HG02885 (cell line): ENCODE measurements at regions not wholly inside any gene's neighbourhood (a gene's known extent, or its start where the extent isn't known, plus 50 kb on each side); places are given as distances from the start of the nearest gene placed in this dataset.

Experiments
- ATAC-seq: cut with Tn5 transposase; IDR thresholded peaks from one replicate; pipeline ENCODE4 v1.9.1; 2021; ENCODE audit warnings: mild to moderate bottlenecking; ENCODE audit not compliant: unreplicated experiment, poor library complexity

- ATAC-seq, result no peak
Measured at GRCh38 chr10:4775808-4776207, 50.2 kb upstream of the AKR1E2 start.

DNA sequence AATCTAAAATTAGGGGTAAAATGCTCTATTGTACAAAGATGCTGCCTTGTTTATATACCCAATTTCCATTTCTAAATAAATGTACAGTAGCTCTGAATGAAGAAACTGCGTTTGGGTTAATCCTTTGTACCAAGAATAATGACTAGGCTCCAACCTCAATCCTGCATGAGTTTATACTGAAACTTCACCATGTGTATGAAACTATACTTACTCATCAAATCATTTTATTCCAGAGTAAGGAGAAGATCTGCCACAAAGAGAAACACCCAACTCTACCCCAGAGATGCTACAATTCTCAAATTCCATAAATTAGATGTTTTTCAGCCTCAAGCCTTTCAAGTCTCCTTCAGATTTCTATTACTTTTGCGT lies 53.8 kb upstream of the AKR1E2 start:
- ATAC-seq, result no peak

DNA sequence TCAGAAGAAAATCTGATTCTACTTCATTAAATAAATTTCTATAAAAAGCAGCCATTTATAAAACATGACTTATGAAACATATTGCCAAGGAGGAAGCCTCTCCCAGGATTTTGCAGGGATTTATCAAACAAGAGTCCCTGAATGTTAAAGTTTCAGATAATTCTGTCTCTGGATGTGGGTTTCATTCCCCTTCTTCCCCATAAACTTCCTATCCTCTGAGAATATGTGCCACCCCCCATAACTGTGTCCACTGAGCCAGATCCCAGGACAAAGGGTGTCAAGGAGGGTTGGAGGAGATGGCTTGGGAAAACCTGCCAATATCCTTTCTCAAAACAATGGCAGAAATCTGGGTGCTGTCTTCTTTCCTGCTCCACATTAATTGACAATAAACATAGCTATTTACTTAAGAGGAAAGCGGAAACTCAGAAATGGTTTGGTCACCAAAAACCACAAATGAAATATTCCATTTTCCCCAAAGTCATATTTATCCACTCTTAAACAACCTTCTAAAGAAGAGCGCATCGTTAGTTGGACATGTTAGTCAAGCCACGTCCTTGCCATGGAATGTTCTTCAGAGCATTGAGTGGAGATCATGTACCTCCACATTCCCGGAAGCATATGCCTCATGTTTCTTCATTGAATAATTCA lies 54.3 kb upstream of the AKR1E2 start:
- ATAC-seq, result no peak

DNA sequence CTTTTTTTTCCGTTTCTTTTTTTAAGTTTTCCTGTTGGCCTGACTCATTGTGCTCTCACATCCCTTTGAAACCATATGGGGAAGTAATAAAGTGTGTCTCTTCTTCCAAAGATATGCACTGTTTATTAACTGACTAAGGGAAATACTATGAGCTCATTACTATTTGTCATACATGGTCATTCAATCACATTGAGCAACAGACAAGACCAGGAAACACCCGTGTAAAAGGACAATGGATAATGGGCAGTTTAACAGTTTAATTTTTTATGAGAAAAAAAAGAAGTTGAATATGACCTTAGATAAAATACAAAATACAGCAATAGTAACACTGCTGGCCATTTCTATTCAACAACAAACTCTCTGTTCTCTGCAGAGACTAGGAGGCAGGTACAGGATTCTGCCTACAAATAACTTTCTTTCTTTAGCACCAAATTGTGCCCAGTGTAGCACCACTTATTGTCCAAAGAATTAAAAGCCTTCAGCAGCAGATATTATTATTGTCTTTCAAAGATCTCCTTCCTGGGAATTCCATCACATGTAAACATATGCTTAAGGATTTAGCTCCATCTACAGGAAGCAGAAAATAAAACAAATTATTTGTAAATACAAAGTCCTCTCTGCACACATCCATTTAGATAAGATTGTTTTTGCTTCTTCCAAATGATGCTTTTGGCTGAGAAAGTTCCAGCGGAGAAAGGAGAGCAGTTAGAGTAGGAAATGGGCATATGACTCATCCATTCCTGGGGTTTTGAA lies 55.0 kb upstream of the AKR1E2 start:
- ATAC-seq, result no peak

- ATAC-seq, result no peak
Measured at GRCh38 chr10:4768416-4768815, 57.6 kb upstream of the AKR1E2 start.

- ATAC-seq, result no peak
Measured at GRCh38 chr10:4767033-4767814, 58.8 kb upstream of the AKR1E2 start.

DNA sequence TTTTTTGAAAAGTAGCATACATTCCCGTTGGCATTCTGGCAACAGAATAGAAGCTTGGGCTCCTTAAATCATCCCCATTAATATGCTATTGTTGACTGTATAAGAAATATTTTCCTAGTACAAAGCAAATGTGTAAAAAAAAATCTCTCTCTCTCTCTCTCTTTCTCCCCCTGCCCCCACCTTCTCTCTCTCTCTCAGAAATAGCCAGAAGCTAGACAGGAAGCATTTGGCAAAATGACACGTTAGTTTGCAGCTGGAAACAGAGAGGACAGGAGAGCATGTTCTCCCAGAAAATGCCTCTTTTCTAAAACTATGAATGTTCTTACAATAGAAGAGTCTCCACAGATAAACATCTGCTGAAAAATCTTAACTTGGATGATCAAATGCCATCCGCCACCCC lies 59.6 kb upstream of the AKR1E2 start:
- no peak for ATAC-seq

DNA sequence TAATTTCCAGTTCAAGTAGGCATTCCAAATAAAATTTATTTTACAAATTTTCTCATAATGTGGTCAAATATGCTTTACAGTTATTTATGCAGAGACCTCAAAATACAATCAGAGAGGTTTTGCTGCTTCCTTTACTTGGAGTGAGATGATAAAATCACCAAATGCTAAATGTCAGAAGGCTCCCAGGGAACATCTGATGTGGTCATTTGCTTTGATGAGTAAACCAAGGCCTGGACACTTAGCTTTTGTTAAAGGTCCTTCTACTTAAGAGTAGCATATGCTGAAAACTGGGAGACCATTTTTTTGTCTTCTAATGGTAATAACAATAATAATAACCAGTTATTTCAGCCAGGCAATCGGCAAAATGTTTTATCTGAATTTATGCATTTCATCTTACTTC lies 60.6 kb upstream of the AKR1E2 start:
- ATAC-seq, result no peak

GRCh38 chr10:4763960-4764428 lies 62.0 kb upstream of the AKR1E2 start:
- no peak for ATAC-seq

DNA sequence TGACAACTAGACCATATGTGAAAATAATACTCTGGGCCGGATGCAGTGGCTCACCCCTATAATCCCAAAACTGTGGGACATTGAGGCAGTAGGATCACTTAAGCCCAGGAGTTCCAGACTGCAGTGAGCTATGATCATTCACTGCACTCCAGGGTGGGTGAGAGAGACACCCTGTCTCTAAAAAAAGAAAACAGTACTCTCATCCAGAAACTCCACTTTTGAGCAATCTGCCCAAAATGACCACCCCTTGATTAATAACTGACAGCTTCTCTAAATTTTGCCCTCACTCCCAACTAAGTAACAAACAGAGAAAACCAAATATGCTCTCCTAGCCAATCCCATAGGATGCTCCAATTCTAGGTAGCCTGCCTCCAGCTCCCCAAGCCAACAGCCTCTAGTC lies 62.5 kb upstream of the AKR1E2 start:
- ATAC-seq, result no peak

DNA sequence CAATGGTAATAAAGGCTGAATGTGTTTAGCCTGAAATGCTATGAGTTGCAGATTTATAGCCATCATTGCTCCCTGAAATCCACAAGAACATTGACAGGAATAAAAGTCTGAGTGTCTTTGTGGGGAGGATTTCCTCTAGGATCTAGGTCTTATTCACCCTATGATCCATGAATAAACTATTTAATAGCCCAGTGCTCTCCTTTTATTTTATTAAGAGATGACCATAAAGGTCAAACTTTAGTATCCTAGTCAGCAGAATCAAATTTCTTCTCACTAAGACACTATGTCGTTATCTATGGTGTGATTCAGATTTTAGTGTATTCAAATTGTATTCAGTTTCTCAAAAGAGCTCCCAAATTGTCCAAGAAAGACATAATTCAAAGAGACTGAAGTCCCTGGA lies 67.8 kb upstream of the AKR1E2 start:
- no peak for ATAC-seq

- ATAC-seq, result no peak
Measured at GRCh38 chr10:4755286-4755989, 70.6 kb upstream of the AKR1E2 start.

DNA sequence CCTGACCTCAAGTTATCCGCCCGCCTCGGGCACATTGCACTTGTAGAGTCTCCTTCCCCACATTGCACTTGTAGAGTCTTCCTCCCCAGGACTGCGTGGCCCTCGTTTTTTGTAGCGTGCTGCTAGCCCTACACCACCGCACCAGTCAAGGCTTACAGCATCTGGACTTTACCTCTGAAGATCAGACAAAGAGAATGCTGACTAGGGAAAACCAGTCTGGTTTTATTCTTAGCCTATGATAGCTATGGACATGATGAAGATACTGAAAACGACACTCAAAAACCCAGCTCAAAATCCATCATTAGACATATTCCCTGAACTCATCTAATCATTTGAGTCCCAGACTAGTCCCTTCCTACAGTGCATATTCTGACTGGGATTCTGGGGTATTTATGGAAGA lies 71.9 kb upstream of the AKR1E2 start:
- ATAC-seq, result no peak

DNA sequence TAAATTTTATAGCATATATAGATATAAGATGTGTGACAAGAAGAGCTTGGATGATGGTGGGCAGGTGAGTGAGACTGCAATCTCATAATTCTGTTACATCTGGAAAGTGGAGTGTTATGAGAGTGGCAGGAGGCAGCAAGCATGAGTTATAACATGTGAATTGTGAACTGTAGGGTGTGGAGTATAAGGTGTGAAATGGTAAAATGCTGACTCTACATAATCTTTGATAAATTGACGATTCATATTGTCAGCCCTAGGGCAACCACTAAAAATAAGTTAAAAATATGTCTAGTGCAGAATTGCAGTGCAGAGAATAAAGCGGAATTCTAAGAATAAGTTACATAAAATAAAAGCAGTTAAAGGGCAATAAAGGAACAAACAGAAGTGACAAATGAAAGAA lies 74.8 kb upstream of the AKR1E2 start:
- ATAC-seq, result no peak

GRCh38 chr10:4749271-4749574 lies 76.8 kb upstream of the AKR1E2 start:
- ATAC-seq, result no peak

DNA sequence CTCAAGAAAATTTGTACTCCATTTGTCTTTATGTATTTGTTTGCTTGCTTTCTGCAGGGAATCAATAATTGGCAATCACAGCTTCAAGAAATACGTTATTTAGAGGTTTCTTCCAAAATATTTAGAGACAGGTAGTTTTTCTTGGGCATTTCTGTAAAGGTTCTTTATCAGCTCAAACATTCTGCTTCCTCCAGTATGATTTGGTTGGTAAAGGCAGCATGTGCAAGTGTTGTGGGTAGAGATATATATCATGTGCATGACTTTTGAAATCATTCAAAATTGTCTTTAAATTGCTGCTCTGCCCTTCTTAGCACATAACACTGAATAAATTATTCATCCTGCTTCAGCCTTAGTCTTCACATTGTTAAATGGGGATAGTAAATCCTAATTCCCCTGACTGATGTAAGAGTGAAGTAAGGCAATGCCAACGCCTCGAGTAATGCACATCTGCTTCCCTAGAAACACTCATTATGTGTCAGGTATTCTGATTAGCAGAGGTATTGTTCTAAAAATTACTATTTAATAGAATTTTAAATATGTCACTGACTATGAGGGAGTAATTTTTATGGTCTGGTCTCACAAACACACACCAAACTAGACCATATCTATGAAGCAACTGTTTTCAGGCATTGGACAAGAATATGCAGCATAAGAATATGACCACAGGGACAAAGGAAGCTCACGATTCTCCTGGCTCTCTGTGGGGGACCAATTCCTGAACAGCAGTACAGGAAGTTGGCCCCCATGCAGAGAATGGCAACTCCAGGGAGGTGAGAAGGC lies 77.3 kb upstream of the AKR1E2 start:
- no peak for ATAC-seq

- ATAC-seq, result no peak
Measured at GRCh38 chr10:4742217-4742616, 83.8 kb upstream of the AKR1E2 start.

GRCh38 chr10:4740471-4740870 lies 85.5 kb upstream of the AKR1E2 start:
- no peak for ATAC-seq

DNA sequence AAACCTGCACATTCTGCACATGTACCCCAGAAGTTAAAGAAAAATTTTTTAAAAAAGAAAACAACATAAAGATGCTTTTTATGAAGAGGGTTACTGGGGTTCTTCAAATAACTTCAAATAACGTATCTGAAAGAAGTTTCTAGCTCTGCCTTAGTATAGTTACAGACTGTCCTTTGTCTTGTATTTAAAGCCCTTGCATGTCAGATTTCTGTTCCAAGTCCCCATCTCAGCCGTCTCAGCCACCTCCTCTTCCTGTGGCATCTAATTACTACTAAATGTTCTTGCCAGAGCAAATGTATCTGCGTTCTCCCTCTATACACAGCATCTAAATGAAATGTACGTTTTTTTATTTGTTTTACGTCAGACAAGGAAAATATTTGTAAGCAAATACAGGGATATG lies 89.4 kb upstream of the AKR1E2 start:
- no peak for ATAC-seq

DNA sequence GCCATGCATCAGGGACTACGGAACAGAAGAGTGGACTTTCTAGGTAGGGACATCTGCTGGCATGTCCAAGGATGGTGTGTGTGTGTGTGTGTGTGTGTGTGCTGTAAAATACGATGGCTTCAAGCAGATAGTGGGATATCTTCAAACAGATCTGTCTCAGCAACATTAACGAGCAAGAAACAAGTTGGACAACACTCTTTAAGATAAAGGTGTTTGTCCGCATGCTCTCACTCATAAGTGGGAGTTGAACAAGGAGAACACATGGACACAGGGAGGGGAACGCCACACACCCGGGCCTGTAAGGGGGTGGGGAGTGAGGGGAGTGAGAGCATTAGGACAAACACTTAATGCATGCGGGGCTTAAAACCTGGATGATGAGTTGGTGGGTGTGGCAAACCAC lies 89.8 kb upstream of the AKR1E2 start:
- no peak for ATAC-seq
